Left lung (tissue), 4 donors: ENCODE measurements at regions not wholly inside any gene's neighbourhood (a gene's known extent, or its start where the extent isn't known, plus 50 kb on each side); places are given as distances from the start of the nearest gene placed in this dataset.

ENCODE experiments used
- ATAC-seq: fragments of 200-7000 bp; cut with Tn5 transposase; one replicate; pipeline ENCODE4 v1.9.1; 2020; ENCODE audit warnings: moderate library complexity
- DNase-seq, 4 donors: peaks; one replicate each; pipeline ENCODE4 v3.0.0-alpha.2; 2013 to 2020
- H3K27ac ChIP-seq, 2 donors: fragments of 200-600 bp; sonication (generic) in 1 of 2; one replicate each; pipeline versions ENCODE4 v1.5.0 to v1.8.0; 2020 to 2021
- H3K27me3 ChIP-seq, 2 donors: fragments of 200-600 bp; sonication (generic) in 1 of 2; one replicate each; pipeline versions ENCODE4 v1.5.0 to v1.8.0; 2020 to 2021
- H3K36me3 ChIP-seq, 2 donors: fragments of 200-600 bp; sonication (generic) in 1 of 2; one replicate each; pipeline versions ENCODE4 v1.5.0 to v1.8.0; 2020 to 2021
- H3K4me1 ChIP-seq, 2 donors: fragments of 200-600 bp; one replicate each; pipeline ENCODE4 v1.8.0; 2021
- H3K4me3 ChIP-seq, 2 donors: fragments of 200-600 bp; sonication (generic) in 1 of 2; one replicate each; pipeline versions ENCODE4 v1.5.0 to v1.8.0; 2020 to 2021; ENCODE audit warnings: mild to moderate bottlenecking in 1 of 2
- H3K9me3 ChIP-seq, 2 donors: fragments of 200-600 bp; sonication (generic) in 1 of 2; one replicate each; pipeline versions ENCODE4 v1.5.0 to v1.8.0; 2020 to 2021
- intact Hi-C, 2 donors: fragments of 100-400 bp; cut with DNase I; formaldehyde crosslinking; loops; one replicate each; pipeline versions ENCODE4 v1.11.2 to v1.14.2; 2022
- TF ChIP-seq, protein P1 (sequence below), 2 donors: fragments of 200-600 bp; sonication (generic) in 1 of 2; IDR thresholded peaks; one replicate each; pipeline versions ENCODE4 v1.5.0 to v1.8.0; 2021; ENCODE audit warnings: antibody characterized with exemption in 2 of 2
- donor health status: DM: no; HTN: yes; CAD: no.
- donor health status: DM: no; HTN: no; CAD: no.

DNA sequence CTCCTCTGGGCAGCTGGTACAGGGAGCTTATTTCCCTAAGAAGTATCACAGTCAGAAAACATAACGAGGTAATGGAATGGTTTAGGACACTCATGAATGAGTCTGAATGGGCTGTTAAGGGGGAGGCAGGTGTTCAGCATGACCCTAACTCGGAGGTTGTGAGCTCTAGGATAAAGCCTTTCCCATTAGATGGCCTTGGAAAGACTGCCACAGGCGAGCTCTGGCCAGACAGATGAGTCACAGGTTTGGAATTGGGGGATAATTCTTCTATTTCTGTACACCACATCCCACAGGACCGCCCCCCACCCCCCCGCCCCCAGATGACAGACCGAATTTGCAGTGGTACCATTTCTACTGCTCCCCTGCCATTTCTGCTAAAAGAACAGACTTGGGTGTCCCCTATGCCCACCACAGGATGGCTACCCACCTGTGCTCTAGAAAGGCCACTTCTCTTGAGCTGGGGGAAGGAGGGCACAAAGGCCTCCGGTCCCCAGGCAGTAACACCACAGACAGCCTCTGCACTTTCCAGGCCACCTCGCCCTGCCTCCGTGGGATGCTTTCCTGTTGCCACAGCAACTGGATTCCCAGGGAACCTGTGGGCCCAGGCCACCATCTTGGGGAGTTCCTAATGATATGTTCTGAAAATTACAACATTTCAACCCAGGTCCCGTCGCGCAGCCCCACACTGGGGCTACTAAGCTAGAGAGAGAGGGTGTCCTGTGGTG, 76.7 kb downstream of the TRIM29 start:
- H3K36me3 ChIP-seq, result no peaks in the 10 kb centered on the region
- no peaks in the 10 kb centered on the region for H3K4me1 ChIP-seq
- TF ChIP-seq, protein P1, sequence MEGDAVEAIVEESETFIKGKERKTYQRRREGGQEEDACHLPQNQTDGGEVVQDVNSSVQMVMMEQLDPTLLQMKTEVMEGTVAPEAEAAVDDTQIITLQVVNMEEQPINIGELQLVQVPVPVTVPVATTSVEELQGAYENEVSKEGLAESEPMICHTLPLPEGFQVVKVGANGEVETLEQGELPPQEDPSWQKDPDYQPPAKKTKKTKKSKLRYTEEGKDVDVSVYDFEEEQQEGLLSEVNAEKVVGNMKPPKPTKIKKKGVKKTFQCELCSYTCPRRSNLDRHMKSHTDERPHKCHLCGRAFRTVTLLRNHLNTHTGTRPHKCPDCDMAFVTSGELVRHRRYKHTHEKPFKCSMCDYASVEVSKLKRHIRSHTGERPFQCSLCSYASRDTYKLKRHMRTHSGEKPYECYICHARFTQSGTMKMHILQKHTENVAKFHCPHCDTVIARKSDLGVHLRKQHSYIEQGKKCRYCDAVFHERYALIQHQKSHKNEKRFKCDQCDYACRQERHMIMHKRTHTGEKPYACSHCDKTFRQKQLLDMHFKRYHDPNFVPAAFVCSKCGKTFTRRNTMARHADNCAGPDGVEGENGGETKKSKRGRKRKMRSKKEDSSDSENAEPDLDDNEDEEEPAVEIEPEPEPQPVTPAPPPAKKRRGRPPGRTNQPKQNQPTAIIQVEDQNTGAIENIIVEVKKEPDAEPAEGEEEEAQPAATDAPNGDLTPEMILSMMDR (IDR thresholded peaks at IDR 0.05), result no peak
- H3K27me3 ChIP-seq, result peaks cover 0 to 52% of the 10 kb centered on the region in 2 donors
- intact Hi-C loops, result no loop called here
- no peak for ATAC-seq
- no peak overlapping the region for H3K27ac ChIP-seq
- no peak for DNase-seq
- H3K9me3 ChIP-seq, result no peaks in the 10 kb centered on the region
- H3K4me3 ChIP-seq, result no peak overlapping the region

GRCh38 chr11:120060512-120060911, 77.4 kb downstream of the TRIM29 start:
- no peak for ATAC-seq
- H3K27ac ChIP-seq, result no peak overlapping the region
- TF ChIP-seq, protein P1 (IDR thresholded peaks at IDR 0.05), result no peak
- H3K36me3 ChIP-seq, result no peaks in the 10 kb centered on the region
- H3K27me3 ChIP-seq, result peaks cover 0 to 52% of the 10 kb centered on the region in 2 donors
- no peak for DNase-seq
- H3K4me3 ChIP-seq, result no peak overlapping the region
- no peaks in the 10 kb centered on the region for H3K9me3 ChIP-seq
- H3K4me1 ChIP-seq, result no peaks in the 10 kb centered on the region
- intact Hi-C loops, result no loop called here

GRCh38 chr11:120058931-120059330, 79.0 kb downstream of the TRIM29 start:
- TF ChIP-seq, protein P1 (IDR thresholded peaks at IDR 0.05), result no peak

GRCh38 chr11:120057595-120058581, 80.0 kb downstream of the TRIM29 start:
- H3K27ac ChIP-seq, result no peak overlapping the region
- no peak overlapping the region for H3K4me3 ChIP-seq
- ATAC-seq, result no peak
- no peaks in the 10 kb centered on the region for H3K9me3 ChIP-seq
- H3K36me3 ChIP-seq, result no peaks in the 10 kb centered on the region
- H3K27me3 ChIP-seq, result peaks cover 0 to 35% of the 10 kb centered on the region in 2 donors
- H3K4me1 ChIP-seq, result no peaks in the 10 kb centered on the region
- intact Hi-C loops, result no loop called here
- TF ChIP-seq, protein P1 (IDR thresholded peaks at IDR 0.05), result no peak
- DNase-seq, result no peak

More at GRCh38 chr11:120058931-120059330, 79.0 kb downstream of the TRIM29 start:
- intact Hi-C loops, result no loop called here
- H3K4me1 ChIP-seq, result no peaks in the 10 kb centered on the region
- H3K4me3 ChIP-seq, result no peak overlapping the region
- no peak overlapping the region for H3K27ac ChIP-seq
- no peak for DNase-seq
- ATAC-seq, result no peak
- H3K27me3 ChIP-seq, result peaks cover 0 to 46% of the 10 kb centered on the region in 2 donors
- H3K36me3 ChIP-seq, result no peaks in the 10 kb centered on the region
- no peaks in the 10 kb centered on the region for H3K9me3 ChIP-seq

GRCh38 chr11:120057028-120057330, 80.9 kb downstream of the TRIM29 start:
- TF ChIP-seq, protein P1 (IDR thresholded peaks at IDR 0.05), result no peak
- peaks cover 0 to 26% of the 10 kb centered on the region in 2 donors for H3K27me3 ChIP-seq
- intact Hi-C loops, result no loop called here
- ATAC-seq (no peak), DNase-seq (no peak)
- H3K4me1 ChIP-seq, result no peaks in the 10 kb centered on the region
- no peaks in the 10 kb centered on the region for H3K9me3 ChIP-seq
- no peak overlapping the region for H3K4me3 ChIP-seq
- no peak overlapping the region for H3K27ac ChIP-seq
- H3K36me3 ChIP-seq, result no peaks in the 10 kb centered on the region
